NCI-H2227 (cell line): ENCODE measurements at regions not wholly inside any gene's neighbourhood (a gene's known extent, or its start where the extent isn't known, plus 50 kb on each side); places are given as distances from the start of the nearest gene placed in this dataset.

Source experiments
- DNase-seq: peaks from one replicate; lab custom pipeline; 2025; ENCODE audit not compliant: unreplicated experiment; lab: John Stamatoyannopoulos, UW

DNA sequence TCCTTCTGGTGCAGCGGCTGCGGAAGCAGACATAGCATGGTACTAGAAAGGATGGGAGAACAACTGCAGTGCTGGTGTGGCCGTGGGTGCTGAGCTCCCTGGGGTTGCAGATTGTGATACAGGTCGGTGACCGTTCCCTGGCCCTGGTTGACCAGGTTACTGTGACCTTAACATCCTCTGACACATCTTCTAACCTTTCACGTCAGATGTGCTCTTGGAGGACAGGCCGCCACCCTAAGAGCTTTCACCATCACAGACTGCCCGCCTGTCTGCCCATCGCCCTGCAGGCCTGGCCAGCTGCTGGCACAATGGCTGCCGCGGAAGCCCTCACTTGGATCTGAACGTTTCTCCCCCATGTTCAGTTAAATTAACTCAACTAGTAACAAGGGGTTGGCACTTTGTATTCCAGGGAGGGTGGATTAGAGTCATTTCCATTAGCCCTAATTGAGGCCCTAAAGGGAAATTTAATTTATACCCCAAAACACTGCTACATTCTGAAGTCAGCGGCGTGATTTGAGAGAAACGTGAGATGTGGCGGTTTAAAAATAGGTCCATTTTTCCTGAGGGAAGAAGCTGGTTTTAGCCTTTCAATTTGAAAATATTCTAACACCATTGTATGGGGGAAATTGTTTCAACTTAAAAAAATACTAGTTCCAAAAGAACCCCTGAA lies 443.9 kb upstream of the CDH4 start:
- DNase-seq = no peak

DNA sequence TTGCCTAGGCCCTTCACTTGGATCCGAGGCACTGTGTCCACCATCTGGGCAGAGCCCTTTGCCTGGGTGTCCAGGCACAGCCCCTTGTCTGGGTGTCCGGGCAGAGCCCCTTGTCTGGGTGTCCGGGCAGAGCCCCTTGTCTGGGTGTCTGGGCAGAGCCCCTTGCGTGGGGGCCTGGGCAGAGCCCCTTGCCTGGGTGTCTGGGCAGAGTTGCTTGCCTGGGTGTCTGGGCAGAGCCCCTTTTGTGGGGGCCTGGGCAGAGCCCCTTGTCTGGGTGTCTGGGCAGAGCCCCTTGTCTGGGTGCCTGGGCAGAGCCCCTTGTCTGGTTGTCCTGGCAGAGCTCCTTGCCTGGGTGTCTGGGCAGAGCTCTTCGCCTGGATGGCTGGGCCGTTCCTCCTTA lies 443.4 kb upstream of the CDH4 start:
- DNase-seq = no peak

DNA sequence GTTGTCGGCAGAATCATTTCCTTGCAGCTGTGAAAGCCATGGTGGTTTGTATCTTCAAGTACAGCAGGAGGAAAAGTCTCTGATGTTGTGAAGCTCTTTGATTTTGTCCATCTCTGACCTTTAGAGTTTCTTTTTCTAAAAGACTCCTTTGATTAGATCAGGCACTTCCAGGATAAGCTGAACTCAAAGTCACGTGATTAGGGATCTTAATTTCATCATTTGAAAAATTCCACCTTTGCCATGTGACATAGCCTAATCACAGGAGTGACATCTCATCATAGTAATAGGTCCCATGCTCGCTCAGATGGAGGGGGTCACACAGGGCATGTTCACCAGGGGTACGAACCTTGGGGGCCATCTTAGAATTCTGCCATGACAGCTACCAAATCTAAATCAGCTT lies 441.5 kb upstream of the CDH4 start:
- DNase-seq = no peak

- no peak for DNase-seq
These were observed 439.5 kb upstream of the CDH4 start for GRCh38 chr20:60812561-60812960.

GRCh38 chr20:60813066-60813465 lies 439.0 kb upstream of the CDH4 start:
- no peak for DNase-seq

GRCh38 chr20:60815656-60816055 lies 436.4 kb upstream of the CDH4 start:
- DNase-seq = no peak

DNA sequence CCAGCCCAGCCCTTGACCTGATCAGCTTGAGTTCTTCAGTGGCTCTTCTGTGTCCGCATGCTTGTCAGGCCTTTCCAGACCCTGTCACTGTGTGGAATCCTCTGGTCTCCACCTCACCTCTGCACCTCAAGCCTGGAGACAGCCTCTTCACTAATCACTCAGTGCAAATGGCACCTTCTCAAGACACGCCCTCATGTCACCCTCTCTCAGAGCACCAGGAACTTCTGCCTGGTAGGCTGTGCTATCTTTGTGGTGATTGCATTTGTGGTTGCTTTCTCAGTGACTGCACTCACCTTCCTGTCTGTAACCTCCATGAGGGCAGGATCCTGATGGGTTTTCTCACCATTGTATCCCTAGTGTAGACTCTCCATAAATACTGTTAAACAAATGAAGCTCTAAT lies 435.2 kb upstream of the CDH4 start:
- DNase-seq = no peak

GRCh38 chr20:60817891-60818290 lies 434.2 kb upstream of the CDH4 start:
- DNase-seq = no peak

DNA sequence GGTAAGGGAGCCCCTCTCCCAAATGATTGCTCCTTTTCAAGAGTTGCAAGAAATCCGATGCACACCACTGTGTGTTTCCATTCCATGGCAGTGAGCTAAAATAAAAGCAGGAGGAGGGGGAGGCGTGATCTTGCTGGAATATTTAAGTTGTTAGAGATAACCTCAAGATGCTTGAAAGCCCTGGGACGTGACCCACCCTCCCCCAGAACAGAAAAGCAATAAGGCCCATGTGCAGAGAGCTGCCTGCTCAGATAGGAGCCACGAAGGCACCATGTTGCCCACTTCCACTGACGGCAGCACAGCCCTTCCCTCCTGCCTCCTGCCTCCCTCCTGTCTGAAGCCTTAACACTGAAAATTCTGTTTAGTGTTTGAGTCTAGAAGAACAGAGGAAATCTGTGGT lies 432.6 kb upstream of the CDH4 start:
- no peak for DNase-seq

DNA sequence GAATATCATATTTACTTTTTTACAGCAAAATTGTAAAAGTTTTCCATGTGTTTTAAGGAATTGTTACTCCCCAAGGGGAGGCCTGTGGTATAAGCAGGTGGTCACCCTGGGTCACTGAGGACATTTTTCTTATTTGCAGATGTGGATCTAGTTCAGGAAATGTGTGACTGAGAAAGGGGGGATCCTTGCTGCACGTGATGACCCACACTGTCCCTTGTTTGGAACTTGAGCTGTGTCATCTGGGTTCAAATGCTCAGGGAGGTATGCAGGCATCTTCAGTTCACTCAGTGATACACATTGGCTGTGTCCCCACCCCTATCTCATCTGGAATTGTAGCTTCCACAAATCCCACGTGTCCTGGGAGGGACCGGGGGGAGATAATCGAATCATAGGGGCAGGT lies 431.9 kb upstream of the CDH4 start:
- DNase-seq = no peak

DNA sequence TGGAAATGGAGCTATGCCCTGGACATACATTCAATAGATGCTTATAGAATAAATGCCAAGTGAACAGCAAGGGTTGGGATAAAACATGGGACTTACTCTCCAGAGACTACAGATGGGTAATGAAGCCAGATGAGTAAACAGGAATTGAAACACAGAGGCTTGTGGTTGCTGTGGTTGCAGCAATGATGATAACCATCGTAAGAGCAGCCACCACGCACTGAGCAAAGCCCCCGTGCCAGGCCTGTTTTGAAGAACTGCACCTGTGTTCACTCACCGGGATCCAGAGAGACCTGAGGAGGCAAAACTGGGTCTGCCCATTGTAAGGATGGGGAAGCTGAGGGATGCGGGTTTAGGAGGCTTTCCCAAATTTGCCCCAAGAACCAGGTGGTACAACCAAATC lies 431.1 kb upstream of the CDH4 start:
- no peak for DNase-seq

- DNase-seq = peak; percentile 8
These were observed 429.1 kb upstream of the CDH4 start for GRCh38 chr20:60822699-60823607.

DNA sequence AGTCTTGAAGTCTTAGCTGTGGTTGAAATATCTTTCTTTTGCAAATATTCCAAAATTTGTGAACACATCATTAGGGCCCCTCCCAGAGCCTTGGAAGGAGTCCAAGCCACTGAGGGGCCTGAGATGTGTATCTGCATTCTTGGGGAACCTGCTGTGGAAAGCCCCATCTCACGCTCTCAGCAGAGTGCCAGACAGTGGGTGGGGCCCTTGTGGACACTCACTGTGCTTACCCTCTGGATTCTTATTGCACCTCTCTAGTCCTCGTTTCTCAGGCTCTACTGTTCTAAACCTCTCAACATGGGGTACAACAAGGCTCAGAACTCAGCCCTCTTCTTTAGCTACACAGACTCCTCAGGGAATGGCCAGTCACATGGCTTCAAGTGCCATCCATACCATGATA lies 416.2 kb upstream of the CDH4 start:
- no peak for DNase-seq

DNA sequence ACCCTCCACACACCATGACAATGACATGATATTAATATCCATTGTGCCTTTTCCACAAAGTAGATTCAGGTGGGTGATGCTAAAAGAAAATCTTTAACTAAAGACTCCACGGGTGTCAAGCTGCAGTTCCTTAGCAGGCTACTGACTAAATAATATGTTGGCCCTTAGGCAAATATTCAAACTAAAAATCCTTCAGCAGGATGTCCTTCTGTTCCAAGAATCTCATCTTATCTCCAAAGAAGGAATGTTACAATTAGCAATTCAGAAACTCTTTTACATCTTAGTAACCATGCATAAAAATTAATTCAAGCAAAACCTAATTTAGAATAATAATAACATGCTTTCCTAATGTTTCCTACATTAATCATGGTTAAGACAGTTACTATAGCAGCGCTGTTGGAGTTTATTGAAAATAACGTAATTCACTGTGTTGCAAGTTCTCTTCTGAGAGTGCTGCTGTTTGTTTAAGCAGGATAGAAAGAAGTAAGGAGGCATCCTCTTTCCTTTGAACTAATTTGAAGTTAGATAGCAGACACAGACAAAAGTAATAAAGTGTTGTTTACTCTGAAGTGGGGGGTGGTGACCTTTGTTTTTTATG lies 414.8 kb upstream of the CDH4 start:
- no peak for DNase-seq

DNA sequence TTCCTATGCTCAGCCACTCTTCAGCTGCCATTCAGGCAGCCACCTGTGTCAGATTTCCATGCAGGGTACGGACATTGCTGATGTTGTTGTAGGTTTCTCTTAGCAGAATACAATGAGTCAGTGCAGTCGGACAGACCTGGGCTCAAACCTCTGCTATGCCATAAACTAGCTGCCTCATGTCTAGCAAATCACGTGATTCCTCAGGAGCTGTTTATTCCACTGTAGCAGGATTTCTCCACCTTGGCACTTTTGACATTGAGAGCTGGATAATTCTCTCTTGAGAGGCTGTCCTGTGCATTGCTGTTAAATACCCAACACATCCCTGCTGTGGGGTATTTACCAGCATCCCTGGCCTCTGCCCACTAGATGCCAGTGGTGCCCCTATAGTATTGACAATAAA lies 413.8 kb upstream of the CDH4 start:
- DNase-seq = no peak

DNA sequence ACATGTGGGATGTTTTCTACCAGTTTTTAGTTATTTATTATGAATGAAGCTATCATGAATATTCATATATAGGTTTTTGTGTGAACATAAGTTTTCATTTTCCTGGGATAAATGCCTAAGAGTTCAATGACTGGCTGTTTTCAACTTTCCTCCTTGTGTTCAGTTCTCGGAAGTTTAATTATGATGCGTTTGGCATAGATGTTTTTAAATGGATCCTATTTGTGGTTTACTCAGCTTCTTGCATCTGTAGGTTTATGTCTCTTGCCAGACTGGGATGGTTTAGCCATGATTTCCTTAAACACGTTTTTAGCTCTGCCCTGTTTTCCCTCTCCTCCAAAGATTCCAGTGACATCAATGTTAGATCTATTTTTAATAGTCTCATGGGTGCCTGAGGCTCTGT lies 411.1 kb upstream of the CDH4 start:
- no peak for DNase-seq

GRCh38 chr20:60845146-60845545 lies 406.9 kb upstream of the CDH4 start:
- DNase-seq = no peak

DNA sequence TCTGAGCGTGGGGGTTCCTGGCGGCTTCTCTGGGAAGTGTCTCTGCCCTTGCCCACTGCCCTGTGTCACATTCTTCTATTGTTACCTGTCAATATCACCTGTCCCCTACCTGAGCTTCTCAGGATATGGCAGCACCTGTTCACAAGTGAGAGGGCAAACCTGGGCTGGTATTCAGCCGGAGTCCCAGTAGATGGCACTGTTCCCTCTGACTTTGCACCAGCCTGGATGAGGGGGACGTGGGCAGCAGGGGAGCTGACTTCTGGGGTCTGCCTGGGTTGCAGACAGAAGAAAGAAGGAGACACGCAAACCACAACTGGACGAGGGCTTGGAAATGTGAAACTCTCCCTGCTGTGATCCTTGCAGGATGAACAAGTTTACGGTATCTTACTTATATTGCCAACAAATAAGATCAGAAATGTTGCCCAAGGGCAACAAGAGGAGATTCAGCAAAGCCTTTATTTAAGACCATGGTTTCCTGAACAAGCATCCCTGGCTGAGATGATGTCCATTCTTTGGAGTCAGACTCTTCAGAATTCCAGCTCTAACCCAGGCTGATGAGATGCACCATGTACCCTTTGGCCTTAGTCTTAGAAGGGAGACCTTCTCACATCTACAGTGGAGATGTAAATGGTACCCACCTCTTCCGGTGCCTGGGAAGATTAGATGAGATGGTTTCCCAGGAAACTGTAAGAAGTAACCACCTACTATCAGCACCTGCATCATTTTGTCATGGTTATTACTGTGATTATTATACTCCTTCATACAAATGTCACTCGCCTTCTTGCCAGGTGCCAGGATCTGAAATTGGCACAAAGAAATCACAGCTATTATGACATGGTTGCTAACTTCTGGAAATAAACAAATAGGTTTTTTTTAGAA lies 400.0 kb upstream of the CDH4 start:
- peak; percentile 50 for DNase-seq

GRCh38 chr20:60857708-60858107 lies 394.4 kb upstream of the CDH4 start:
- DNase-seq = no peak

DNA sequence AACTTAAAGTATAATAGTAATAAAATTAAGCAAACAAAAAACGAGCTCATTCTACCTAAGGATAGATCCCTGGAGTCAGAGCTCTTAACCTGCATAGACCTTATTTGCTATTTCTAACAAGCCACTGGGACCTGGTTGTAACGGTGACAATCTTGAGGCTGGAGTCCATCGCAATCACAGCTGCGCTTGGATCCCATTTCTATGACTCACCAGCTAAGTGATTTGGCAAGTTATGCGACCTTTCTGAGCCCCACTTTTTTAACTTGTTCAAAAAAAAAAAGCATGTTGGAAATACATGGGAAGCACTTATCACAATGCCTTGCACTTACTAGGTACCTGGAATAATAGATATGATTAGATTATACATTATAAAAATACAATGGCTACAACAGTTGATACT lies 389.5 kb upstream of the CDH4 start:
- DNase-seq = no peak

DNA sequence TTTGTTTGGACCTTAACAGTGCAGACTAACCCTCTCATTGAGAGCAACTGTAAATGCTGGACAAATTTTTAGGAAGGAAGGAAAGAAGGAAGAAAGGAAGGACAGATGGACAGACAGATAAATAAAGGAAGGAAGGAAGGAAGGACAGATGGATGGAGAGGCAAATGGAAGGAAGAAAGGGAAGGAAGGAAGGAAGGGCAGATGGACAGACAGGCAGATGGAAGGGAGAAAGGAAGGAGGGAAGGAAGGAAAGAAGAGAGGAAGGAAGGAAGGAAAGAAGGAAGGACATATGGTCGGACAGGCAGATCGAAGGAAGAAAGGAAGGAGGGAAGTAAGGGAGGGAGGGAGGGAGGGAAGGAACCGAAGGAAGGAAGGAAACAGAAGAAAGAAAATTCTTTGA lies 388.5 kb upstream of the CDH4 start:
- no peak for DNase-seq
